Stimulated activated naive CD8-positive, alpha-beta T cell treated with anti-CD3 and anti-CD28 coated beads, Interleukin-15, Interleukin-2, amounts not matched to agents 100 U/mL and 50 U/mL, for 24 hours (primary cell): ENCODE measurements at regions not wholly inside any gene's neighbourhood (a gene's known extent, or its start where the extent isn't known, plus 50 kb on each side); places are given as distances from the start of the nearest gene placed in this dataset.

Source experiments
- ATAC-seq: fragments of 150-1000 bp; cut with Tn5 transposase; one replicate; pipeline ENCODE4 v1.10.0; 2021
- DNase-seq: peaks from one replicate; pipeline ENCODE4 v3.0.0; 2021

GRCh38 chr12:127690161-127690560 is 576.8 kb upstream of the TMEM132C start:
- no peak for ATAC-seq
- DNase-seq, result no peak

- DNase-seq, result no peak
- no peak for ATAC-seq
Observed at GRCh38 chr12:127696963-127697362, 570.0 kb upstream of the TMEM132C start.

- ATAC-seq (no peak), DNase-seq (no peak)
Observed at GRCh38 chr12:127703026-127703425, 563.9 kb upstream of the TMEM132C start.

GRCh38 chr12:127711108-127711507 is 555.9 kb upstream of the TMEM132C start:
- ATAC-seq, result no peak

GRCh38 chr12:127712561-127712960 is 554.4 kb upstream of the TMEM132C start:
- ATAC-seq (no peak), DNase-seq (no peak)

More at GRCh38 chr12:127711108-127711507, 555.9 kb upstream of the TMEM132C start:
- no peak for DNase-seq

- DNase-seq (no peak), ATAC-seq (no peak)
Observed at GRCh38 chr12:127716166-127716565, 550.8 kb upstream of the TMEM132C start.

- DNase-seq, result no peak
Observed at GRCh38 chr12:127717278-127717677, 549.7 kb upstream of the TMEM132C start.

GRCh38 chr12:127720334-127720733 is 546.6 kb upstream of the TMEM132C start:
- ATAC-seq (no peak), DNase-seq (no peak)

More at GRCh38 chr12:127717278-127717677, 549.7 kb upstream of the TMEM132C start:
- ATAC-seq, result no peak

GRCh38 chr12:127722611-127723010 is 544.4 kb upstream of the TMEM132C start:
- ATAC-seq (no peak), DNase-seq (no peak)

- ATAC-seq (no peak), DNase-seq (no peak)
Observed at GRCh38 chr12:127723251-127723650, 543.7 kb upstream of the TMEM132C start.

GRCh38 chr12:127726671-127727315 is 540.2 kb upstream of the TMEM132C start:
- DNase-seq (no peak), ATAC-seq (no peak)

- DNase-seq (no peak), ATAC-seq (no peak)
Observed at GRCh38 chr12:127728285-127728684, 538.7 kb upstream of the TMEM132C start.

GRCh38 chr12:127728729-127729128 is 538.2 kb upstream of the TMEM132C start:
- no peak for ATAC-seq
- DNase-seq, result no peak

- ATAC-seq, result no peak
Observed at GRCh38 chr12:127729381-127729780, 537.6 kb upstream of the TMEM132C start.

GRCh38 chr12:127731657-127732056 is 535.3 kb upstream of the TMEM132C start:
- no peak for ATAC-seq
- DNase-seq, result no peak

More at GRCh38 chr12:127729381-127729780, 537.6 kb upstream of the TMEM132C start:
- DNase-seq, result no peak

GRCh38 chr12:127742231-127742630 is 524.7 kb upstream of the TMEM132C start:
- no peak for ATAC-seq
- no peak for DNase-seq

- no peak for DNase-seq
- ATAC-seq, result no peak
Observed at GRCh38 chr12:127745469-127746212, 521.3 kb upstream of the TMEM132C start.

GRCh38 chr12:127749416-127749815 is 517.6 kb upstream of the TMEM132C start:
- DNase-seq, result no peak
- ATAC-seq, result no peak

GRCh38 chr12:127750076-127750840 is 516.7 kb upstream of the TMEM132C start:
- DNase-seq (no peak), ATAC-seq (no peak)

GRCh38 chr12:127752802-127753201 is 514.2 kb upstream of the TMEM132C start:
- no peak for DNase-seq
- ATAC-seq, result no peak

GRCh38 chr12:127760357-127760756 is 506.6 kb upstream of the TMEM132C start:
- DNase-seq (no peak), ATAC-seq (no peak)

GRCh38 chr12:127760996-127761395 is 506.0 kb upstream of the TMEM132C start:
- DNase-seq (no peak), ATAC-seq (no peak)

GRCh38 chr12:127761880-127762279 is 505.1 kb upstream of the TMEM132C start:
- no peak for ATAC-seq

More at GRCh38 chr12:127761880-127762279, 505.1 kb upstream of the TMEM132C start:
- DNase-seq, result no peak
